NCI-H1417 (cell line): ENCODE measurements at regions not wholly inside any gene's neighbourhood (a gene's known extent, or its start where the extent isn't known, plus 50 kb on each side); places are given as distances from the start of the nearest gene placed in this dataset.

Experiments used
- DNase-seq, 3 experiments: peaks; one replicate each; lab custom pipeline; 2025; lab: John Stamatoyannopoulos, UW

- no peak for DNase-seq
Measured at GRCh38 chr6:81818901-81819361, 66.5 kb upstream of the TENT5A start.

GRCh38 chr6:81816380-81816779 lies 63.9 kb upstream of the TENT5A start:
- DNase-seq, result peak in 2 of 3 experiments; percentile 12 to 58

- no peak for DNase-seq
Measured at GRCh38 chr6:81814370-81815076, 62.0 kb upstream of the TENT5A start.

DNA sequence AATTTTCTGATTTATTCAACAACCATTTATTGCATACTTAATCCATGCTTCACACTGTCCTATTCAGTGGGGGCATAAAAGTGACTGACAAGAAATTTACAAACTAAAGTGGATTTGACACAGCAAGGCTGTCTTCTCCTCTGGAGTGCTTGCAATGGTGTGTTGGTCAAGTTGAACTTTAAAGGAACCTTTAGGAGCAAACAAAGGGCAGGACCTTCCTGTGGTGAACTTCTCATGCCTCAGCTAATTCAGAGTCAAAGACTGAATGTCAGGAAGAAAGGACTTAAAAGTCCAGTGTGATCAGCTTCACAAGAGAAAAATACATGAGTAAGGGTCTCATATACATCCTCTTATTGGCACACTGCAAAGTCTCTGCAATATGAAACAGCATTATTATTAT lies 60.8 kb upstream of the TENT5A start:
- no peak for DNase-seq

DNA sequence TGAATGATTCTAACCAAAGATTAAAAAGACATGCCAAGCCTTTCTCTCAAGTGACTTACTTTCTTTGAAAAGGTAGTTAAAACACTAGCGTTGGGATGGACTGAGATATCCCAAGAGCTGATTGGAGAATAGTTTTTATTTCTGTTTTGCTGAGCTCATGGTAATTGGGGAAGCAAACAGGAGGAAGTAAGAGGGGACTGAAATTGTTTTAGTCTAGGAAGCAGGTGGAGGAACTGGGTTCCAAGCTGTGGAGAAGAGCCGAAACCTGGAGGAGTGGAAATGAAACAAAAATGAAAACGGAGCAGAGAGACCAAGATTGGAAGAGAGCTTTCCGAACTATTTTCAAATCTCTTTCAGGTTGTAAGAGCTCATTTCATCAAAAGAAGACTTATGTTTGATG lies 59.9 kb upstream of the TENT5A start:
- no peak for DNase-seq

DNA sequence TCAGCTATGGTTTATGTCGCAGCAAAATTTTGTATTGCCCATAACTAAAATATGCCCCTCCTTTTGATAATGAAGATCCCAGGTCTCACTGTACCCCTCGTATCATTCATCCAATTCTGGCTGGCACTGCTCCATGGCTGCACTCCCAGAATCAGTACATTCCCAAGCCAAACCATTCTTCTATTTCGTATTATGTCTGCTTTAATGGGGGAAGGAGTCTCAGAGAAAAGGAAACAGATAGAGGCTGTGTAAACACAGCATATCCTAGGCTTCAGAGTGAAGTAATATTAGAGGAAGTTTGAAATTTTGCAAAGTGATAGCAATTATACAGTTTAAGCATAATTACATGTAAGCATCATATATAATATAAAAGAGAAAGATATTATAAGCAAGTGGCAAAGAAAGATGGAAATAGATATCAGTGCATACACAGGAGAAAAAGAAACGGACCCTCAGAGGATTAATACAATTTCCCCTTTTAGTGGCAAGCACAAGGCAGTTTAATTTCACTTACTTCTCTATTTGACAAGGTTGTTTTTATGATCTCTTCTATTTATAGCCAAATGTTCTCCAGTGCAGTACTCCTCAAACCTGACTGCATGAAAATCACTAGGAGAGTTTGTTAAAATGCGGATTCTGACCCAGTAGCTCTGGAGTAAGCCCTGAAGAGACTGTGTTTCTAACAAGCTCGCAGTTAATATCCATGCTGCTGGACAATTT lies 56.5 kb upstream of the TENT5A start:
- DNase-seq, result no peak

DNA sequence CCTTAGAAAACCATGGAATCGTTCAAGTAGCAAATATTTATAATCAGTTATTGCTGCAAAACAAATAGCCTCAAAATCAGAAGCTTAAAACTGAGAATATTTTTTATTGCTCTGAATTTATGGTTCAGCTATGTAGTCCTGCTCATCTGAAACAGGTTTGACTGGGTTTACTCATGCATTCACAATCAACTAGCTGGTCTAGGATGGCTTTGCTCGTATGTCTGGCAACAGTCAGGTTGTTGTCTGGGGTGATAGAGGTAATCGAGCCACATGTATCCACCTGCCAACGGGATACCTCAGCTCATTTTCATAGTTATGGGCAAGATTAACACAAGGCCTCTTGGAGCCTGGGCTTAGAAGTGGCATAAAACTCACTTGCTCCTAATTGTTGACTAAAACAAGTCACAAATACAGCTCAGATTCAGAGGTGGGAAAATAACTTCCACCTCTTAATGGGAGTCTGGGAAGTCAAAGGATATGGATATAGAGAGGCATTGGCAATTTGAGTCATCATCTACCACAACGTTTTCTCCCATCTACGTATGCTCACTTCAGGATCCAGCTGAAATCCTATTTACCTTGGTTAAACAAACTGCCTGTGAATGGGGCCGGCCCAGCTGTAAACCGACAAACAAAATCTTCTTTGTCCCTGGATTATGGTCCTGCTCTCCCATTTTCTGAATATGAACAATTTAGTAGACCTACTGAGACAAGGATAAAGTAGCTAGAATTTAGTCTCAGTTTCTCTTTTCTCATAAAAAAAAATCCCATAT lies 54.5 kb upstream of the TENT5A start:
- DNase-seq, result peak in 1 of 3 experiments; percentile 15

- no peak for DNase-seq
Measured at GRCh38 chr6:81802356-81802755, 49.9 kb upstream of the TENT5A start.
